Thymus (tissue), 11 donors: ENCODE measurements at regions not wholly inside any gene's neighbourhood (a gene's known extent, or its start where the extent isn't known, plus 50 kb on each side); places are given as distances from the start of the nearest gene placed in this dataset.

Source experiments
- DNase-seq, 9 donors: peaks; one replicate each; pipeline ENCODE4 v3.0.0-alpha.2; 2013; ENCODE audit warnings: low spot score in 9 of 9, low read depth in 6 of 9, missing footprints in 1 of 9
- H3K27ac ChIP-seq, 2 donors: one replicate each; pipeline ENCODE4 v1.5.1; 2013; ENCODE audit warnings: control low read depth in 1 of 2, low read depth in 1 of 2, low read length in 1 of 2, mild to moderate bottlenecking in 1 of 2, moderate library complexity in 1 of 2
- H3K27me3 ChIP-seq, 2 donors: one replicate each; pipeline ENCODE4 v1.5.1; 2013; ENCODE audit warnings: low read length in 1 of 2; ENCODE audit not compliant: control insufficient read depth in 2 of 2, insufficient read depth in 1 of 2
- H3K36me3 ChIP-seq, 2 donors: one replicate each; pipeline ENCODE4 v1.5.1; 2013; ENCODE audit warnings: low read length in 1 of 2, mild to moderate bottlenecking in 1 of 2, moderate library complexity in 1 of 2; ENCODE audit not compliant: control insufficient read depth in 2 of 2, insufficient read depth in 2 of 2
- H3K4me1 ChIP-seq, 2 donors: one replicate each; pipeline ENCODE4 v1.5.1; 2013; ENCODE audit warnings: low read length in 2 of 2; ENCODE audit not compliant: control insufficient read depth in 2 of 2, insufficient read depth in 2 of 2
- H3K4me3 ChIP-seq, 2 donors: one replicate each; pipeline ENCODE4 v1.5.1; 2013; ENCODE audit warnings: low read length in 2 of 2, control low read depth in 1 of 2, mild to moderate bottlenecking in 1 of 2
- H3K9me3 ChIP-seq, 2 donors: one replicate each; pipeline ENCODE4 v1.5.1; 2013; ENCODE audit warnings: low read length in 1 of 2, mild to moderate bottlenecking in 1 of 2; ENCODE audit not compliant: control insufficient read depth in 2 of 2, insufficient read depth in 1 of 2
- WGBS: extraction: QIAGEN DNeasy Blood & Tissue Kit; methylation state at CpG from one replicate; pipeline ENCODE4 v1.1.7; 2013; 5-methylcytosine and 5-hydroxymethylcytosine counted together
- donor health status: healthy.

DNA sequence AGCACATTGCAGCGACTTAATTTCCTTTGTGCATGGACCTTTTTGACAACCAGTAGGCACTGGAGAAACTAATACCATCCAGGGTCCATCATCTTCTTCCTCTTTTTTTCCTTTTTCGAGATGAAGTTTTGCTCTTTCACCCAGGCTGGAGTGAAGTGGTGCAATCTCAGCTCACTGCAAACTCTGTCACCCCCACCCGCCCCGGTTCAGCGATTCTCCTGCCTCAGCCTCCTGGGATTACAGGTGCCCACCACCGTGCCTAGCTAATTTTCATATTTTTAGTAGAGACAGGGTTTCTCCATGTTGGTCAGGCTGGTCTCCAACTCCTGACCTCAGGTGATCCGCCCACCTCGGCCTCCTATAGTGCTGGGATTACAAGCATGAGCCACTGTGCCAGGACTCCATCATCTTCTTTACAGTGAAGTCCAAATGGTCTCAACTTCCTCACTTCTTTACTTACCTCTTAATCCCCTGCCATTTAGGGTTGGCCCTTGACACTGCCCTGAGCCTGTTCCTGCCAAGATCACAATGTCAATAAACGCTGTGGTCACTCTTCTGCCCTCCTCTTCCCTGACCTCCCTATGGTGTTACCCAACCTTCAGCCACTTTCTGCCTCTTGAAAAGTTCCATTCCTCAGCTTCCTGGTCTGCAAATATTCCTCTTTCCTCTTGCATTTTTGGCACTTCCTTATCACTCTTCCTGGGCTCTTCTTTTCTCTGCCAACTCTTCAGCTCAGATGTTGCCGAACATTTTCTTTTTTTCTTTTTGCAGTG lies 119.8 kb upstream of the SLC34A2 start:
- Histone ChIP-seq H3K4me3 (no peak overlapping the region), H3K27ac (no peak overlapping the region), H3K9me3 (no peaks in the 10 kb centered on the region), H3K36me3 (no peaks in the 10 kb centered on the region), H3K27me3 (no peaks in the 10 kb centered on the region), H3K4me1 (no peaks in the 10 kb centered on the region)
- DNase-seq: no peak
- WGBS: 88% methylated on average over 10 of the region's 10 CpGs

DNA sequence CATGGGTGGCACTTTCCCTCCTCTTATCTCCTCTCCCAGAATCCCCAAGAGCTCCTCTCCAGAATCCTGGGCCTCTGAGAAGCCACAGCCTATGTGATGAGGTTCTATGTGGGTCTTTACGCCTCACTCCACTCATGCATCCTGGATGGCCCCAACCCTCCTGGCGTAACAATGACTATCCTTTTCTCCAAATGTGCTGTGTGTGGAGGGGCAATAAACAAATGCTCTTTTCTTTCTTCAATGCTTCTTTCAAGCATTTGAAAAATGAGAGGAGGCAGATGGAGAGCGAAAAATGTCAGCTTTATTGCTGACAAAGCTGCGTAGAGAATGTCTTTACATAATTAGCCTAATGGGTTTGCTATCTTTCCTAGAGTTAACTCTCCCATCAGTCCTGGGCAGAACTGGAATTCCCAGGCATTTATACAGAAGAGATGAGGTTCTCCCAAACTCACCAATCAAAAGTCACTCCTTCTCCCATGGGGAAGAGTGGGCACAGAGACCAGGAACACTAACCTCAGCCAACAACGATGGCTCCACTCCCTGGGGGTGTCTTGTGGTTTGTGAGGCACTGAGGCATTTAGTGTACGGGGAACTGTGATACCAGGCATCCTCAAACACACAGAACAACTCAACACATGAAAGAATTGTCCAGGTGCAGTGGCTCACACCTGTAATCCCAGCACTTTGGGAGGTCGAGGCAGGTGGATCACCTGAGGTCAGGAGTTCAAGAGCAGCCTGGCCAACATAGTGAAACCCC lies 118.9 kb upstream of the SLC34A2 start:
- no peaks in the 10 kb centered on the region for H3K4me1 ChIP-seq
- DNase-seq: no peak
- no peaks in the 10 kb centered on the region for H3K27me3 ChIP-seq
- no peak overlapping the region for H3K4me3 ChIP-seq
- no peaks in the 10 kb centered on the region for H3K9me3 ChIP-seq
- H3K36me3 ChIP-seq: no peaks in the 10 kb centered on the region
- no peak overlapping the region for H3K27ac ChIP-seq
- WGBS: 82% methylated on average over 7 of the region's 7 CpGs

DNA sequence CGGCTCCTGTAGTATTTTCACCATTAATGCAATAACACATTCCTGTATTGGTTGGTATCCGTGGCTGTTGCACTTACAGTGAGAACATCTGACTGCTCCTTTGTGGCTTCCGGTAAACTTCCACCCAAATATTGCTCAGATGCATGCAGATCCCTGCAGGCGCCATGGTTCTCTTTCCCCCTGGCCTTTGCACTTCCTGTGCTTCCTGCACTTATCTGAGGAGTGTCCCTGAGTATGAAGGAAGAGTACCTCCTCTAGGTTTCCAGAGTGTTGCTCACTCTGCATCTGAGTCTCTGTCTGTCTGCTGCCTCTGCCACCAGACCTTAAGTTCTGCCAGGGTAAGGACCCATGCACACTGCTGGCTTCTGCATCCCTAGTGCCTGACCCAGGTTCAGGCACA lies 117.2 kb upstream of the SLC34A2 start:
- 94% methylated on average over 4 of the region's 4 CpGs for WGBS
- no peak for DNase-seq
- Histone ChIP-seq H3K4me3 (no peak overlapping the region), H3K9me3 (no peaks in the 10 kb centered on the region), H3K27me3 (no peaks in the 10 kb centered on the region), H3K27ac (no peak overlapping the region), H3K4me1 (no peaks in the 10 kb centered on the region), H3K36me3 (no peaks in the 10 kb centered on the region)

DNA sequence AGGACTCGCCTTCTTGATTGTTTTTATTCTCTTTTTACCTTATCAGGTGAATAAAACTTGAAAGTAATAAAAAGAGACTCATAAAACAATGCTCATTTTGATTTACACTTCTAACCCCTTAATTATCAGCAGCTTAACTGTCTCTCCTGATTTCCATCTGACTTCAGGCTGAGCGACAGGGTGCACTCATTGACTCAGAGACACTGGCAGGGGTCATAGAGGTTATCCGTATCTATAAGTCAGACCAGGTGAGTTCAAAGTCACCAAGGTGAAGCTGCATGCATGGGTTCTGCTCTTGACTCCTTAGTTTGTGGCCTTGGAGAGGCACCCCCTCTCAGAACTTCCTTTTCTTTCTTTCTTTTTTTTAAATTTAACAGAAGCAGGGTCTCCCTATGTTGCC lies 116.4 kb upstream of the SLC34A2 start:
- Histone ChIP-seq H3K36me3 (no peaks in the 10 kb centered on the region), H3K9me3 (no peaks in the 10 kb centered on the region), H3K27me3 (no peaks in the 10 kb centered on the region), H3K4me3 (no peak overlapping the region), H3K27ac (no peak overlapping the region), H3K4me1 (no peaks in the 10 kb centered on the region)
- WGBS: 90% methylated on average over 3 of the region's 3 CpGs
- no peak for DNase-seq

DNA sequence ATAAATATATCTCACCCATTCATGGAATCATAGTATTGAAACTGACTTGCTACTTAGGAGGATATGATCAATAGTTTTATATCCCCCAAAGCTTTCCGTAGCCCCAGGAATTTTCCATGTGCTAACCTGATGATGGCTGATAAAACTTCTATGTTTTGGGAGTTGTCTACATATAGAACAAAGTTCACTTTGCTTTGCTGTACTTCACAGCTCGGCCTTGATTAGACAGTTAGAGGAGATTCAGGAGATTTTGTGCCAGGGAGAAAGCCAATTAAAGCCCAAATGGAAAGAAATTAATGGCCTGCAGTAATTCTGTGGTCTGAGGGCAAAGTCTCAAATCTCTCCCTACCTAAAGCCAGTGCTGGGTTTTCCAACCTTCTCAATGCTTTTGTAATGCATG lies 114.9 kb upstream of the SLC34A2 start:
- Histone ChIP-seq H3K27ac (no peak overlapping the region), H3K4me3 (no peak overlapping the region), H3K9me3 (no peaks in the 10 kb centered on the region), H3K27me3 (no peaks in the 10 kb centered on the region), H3K36me3 (no peaks in the 10 kb centered on the region), H3K4me1 (no peaks in the 10 kb centered on the region)
- 92% methylated on average over 2 of the region's 2 CpGs for WGBS
- DNase-seq: no peak

DNA sequence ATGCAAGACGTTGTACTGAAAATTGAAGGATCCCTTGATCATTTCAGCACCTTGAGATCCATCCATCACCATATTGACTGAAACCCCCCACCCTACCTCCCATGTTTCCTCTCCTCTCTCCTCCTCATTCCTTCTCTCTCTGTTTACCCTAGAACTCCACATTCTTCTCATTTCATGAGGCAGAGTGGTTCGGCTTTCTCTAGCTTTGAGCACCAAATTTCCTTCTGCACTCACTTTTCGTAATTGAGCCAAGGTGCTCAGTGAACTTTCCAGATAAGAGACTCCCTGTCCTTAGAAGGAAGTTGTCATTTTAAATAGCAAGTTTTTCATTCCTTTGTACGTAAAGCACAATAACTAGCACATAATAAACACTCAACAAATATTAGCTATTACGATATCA lies 108.3 kb upstream of the SLC34A2 start:
- Histone ChIP-seq H3K9me3 (no peaks in the 10 kb centered on the region), H3K4me1 (no peaks in the 10 kb centered on the region), H3K27ac (no peak overlapping the region), H3K4me3 (no peak overlapping the region), H3K36me3 (no peaks in the 10 kb centered on the region), H3K27me3 (no peaks in the 10 kb centered on the region)
- DNase-seq: no peak
- whole genome bisulfite sequencing: 94% methylated on average over 5 of the region's 5 CpGs

DNA sequence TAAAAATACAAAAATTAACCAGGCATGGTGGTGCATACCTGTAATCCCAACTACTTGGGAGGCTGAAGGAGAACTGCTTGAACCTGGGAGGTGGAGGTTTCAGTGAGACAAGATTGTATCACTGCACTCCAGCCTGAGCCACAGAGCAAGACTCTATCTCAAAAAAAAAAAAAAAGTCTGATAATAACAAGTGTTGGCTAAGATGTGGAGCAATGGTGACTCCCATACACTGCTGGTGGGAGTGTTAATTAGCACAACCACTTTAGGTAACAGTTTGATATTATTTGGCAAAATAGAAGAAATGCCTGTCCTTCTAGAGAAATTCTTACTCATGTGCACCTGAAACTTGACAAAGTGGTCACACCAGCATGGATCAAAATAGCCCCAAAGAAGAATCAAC lies 106.2 kb upstream of the SLC34A2 start:
- H3K9me3 ChIP-seq: no peaks in the 10 kb centered on the region
- no peak for DNase-seq
- no peak overlapping the region for H3K27ac ChIP-seq
- no peaks in the 10 kb centered on the region for H3K27me3 ChIP-seq
- no peak overlapping the region for H3K4me3 ChIP-seq
- H3K4me1 ChIP-seq: no peaks in the 10 kb centered on the region
- H3K36me3 ChIP-seq: no peaks in the 10 kb centered on the region

DNA sequence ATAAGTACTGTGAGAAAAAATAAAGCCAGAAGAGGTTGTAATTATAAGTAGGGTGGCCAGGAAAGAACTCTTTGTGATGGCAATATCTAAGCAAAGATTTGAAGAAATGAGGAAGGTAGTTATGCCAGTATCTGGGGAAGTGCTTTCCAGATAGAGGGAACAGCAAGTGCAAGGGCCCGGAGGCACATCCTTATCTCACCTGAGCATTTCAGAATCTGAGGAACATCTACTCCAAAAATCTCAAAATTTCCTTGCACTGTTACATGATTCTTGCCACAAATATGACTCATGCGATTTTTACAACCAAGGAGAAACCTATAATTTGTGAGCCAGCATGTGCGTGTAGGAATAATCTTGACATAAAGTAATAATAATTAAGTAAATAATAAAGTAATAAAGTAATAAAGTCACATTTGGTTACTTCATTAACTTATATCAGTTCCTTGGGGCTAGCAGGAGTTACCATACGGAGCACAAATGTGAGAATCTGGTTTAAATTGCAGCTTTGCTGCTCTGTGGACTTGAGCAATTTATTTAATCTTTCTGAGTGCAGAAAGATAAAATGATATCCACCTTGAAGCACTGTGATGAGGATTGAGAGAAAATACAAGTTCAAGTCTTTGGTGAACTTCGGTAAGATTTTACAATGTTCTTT lies 105.1 kb upstream of the SLC34A2 start:
- WGBS: 96% methylated on average over 5 of the region's 5 CpGs
- DNase-seq: no peak
- H3K4me1 ChIP-seq: no peaks in the 10 kb centered on the region
- H3K4me3 ChIP-seq: no peak overlapping the region
- H3K9me3 ChIP-seq: no peaks in the 10 kb centered on the region
- H3K27me3 ChIP-seq: no peaks in the 10 kb centered on the region
- H3K27ac ChIP-seq: no peak overlapping the region
- no peaks in the 10 kb centered on the region for H3K36me3 ChIP-seq

DNA sequence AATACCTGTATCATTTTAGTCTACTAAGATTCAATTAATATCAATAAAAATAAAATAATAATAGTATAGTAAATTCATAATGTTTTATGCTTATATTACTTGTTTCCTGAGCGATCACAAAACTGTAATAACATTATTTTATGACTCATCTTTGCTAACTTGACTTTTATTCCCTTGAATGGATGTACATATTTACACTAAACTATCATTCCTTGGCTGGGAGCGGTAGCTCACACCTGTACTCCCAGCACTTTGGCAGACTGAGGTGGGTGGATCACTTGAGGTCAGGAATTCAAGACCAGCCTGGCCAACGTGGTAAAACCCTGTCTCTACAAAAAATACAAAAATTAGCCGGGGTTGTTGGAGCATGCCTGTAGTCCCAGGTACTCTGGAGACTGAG lies 104.0 kb upstream of the SLC34A2 start:
- 86% methylated on average over 4 of the region's 4 CpGs for WGBS
- no peaks in the 10 kb centered on the region for H3K9me3 ChIP-seq

More for the DNA sequence above, 104.0 kb upstream of the SLC34A2 start:
- Histone ChIP-seq H3K36me3 (no peaks in the 10 kb centered on the region), H3K27me3 (no peaks in the 10 kb centered on the region), H3K4me3 (no peak overlapping the region), H3K4me1 (no peaks in the 10 kb centered on the region), H3K27ac (no peak overlapping the region)
- no peak for DNase-seq
